ENCODE measurements at regions not wholly inside any gene's neighbourhood (a gene's known extent, or its start where the extent isn't known, plus 50 kb on each side); places are given as distances from the start of the nearest gene placed in this dataset.

DNA sequence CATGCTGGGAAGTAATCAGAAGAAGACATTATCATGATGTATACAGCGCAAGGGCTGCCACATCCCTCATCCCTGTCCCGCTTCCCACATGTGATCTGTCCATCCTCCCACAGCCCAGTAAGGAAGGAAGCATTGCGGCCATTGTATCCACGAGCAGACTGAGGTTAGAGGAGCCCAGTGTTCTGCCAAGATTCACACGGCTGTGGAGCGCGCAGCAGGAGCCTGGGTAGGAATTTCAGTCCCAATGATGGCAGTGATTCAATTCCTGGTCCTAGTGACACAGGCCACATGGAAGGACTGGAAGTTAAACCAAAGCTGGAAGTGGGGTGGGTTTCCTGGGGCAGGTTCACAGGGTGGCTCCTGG, 89.2 kb downstream of the RTL6 start:
- Histone ChIP-seq H3K4me1 (ENCODE audit: control insufficient read depth in 1 of 2, insufficient read depth in 2 of 2, low read length in 2 of 2) (no peaks in the 10 kb centered on the region), H3K36me3 (ENCODE audit: control insufficient read depth in 1 of 2, insufficient read depth in 2 of 2, low read length in 2 of 2) (no peaks in the 10 kb centered on the region), H3K9me3 (ENCODE audit: control insufficient read depth in 1 of 2, insufficient read depth in 1 of 2, low read depth in 1 of 2, low read length in 2 of 2) (no peaks in the 10 kb centered on the region), H3K4me2 (ENCODE audit: low read length) (no peak overlapping the region), H2AFZ (ENCODE audit: low read depth, low read length, poor library complexity, severe bottlenecking) (no peak overlapping the region), H4K20me1 (ENCODE audit: insufficient read depth) (no peaks in the 10 kb centered on the region), H3K79me2 (ENCODE audit: insufficient read depth, low read length) (no peaks in the 10 kb centered on the region), H3K9me2 (ENCODE audit: insufficient read depth) (no peaks in the 10 kb centered on the region), H3K9ac (ENCODE audit: low read length) (no peak overlapping the region), H3K27me3 (ENCODE audit: insufficient read depth, low read length) (no peaks in the 10 kb centered on the region), H3K27ac (ENCODE audit: low read depth, low read length) (no peak overlapping the region), H3K4me3 (replicated peaks in 1 of 2; ENCODE audit: low read depth in 1 of 2, low read length in 2 of 2) (no peak overlapping the region)
- ChIA-PET POLR2A (no interaction called here), RAD21 (ENCODE audit: low non-redundant PET in 1 of 2, low total read pairs in 2 of 2, uncharacterized antibody in 2 of 2, unreplicated experiment in 2 of 2) (no interaction called here), CTCF (no interaction called here)
- TF ChIP-seq, protein P1, sequence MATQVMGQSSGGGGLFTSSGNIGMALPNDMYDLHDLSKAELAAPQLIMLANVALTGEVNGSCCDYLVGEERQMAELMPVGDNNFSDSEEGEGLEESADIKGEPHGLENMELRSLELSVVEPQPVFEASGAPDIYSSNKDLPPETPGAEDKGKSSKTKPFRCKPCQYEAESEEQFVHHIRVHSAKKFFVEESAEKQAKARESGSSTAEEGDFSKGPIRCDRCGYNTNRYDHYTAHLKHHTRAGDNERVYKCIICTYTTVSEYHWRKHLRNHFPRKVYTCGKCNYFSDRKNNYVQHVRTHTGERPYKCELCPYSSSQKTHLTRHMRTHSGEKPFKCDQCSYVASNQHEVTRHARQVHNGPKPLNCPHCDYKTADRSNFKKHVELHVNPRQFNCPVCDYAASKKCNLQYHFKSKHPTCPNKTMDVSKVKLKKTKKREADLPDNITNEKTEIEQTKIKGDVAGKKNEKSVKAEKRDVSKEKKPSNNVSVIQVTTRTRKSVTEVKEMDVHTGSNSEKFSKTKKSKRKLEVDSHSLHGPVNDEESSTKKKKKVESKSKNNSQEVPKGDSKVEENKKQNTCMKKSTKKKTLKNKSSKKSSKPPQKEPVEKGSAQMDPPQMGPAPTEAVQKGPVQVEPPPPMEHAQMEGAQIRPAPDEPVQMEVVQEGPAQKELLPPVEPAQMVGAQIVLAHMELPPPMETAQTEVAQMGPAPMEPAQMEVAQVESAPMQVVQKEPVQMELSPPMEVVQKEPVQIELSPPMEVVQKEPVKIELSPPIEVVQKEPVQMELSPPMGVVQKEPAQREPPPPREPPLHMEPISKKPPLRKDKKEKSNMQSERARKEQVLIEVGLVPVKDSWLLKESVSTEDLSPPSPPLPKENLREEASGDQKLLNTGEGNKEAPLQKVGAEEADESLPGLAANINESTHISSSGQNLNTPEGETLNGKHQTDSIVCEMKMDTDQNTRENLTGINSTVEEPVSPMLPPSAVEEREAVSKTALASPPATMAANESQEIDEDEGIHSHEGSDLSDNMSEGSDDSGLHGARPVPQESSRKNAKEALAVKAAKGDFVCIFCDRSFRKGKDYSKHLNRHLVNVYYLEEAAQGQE (IDR thresholded peaks at IDR 0.05; ENCODE audit: low read depth): no peak
- TF ChIP-seq RAD21 (IDR thresholded peaks at IDR 0.05; ENCODE audit: low read depth) (no peak), YY1 (IDR thresholded peaks at IDR 0.05; ENCODE audit: extremely low read depth, insufficient replicate concordance, low read depth, low read length) (no peak), SIN3A (IDR thresholded peaks at IDR 0.05; ENCODE audit: low read depth) (no peak), CBX3 (IDR thresholded peaks at IDR 0.05; ENCODE audit: low read depth) (no peak), ZNF274 (IDR thresholded peaks at IDR 0.05; ENCODE audit: low read depth, low read length) (no peak)
- TF ChIP-seq, protein P2, sequence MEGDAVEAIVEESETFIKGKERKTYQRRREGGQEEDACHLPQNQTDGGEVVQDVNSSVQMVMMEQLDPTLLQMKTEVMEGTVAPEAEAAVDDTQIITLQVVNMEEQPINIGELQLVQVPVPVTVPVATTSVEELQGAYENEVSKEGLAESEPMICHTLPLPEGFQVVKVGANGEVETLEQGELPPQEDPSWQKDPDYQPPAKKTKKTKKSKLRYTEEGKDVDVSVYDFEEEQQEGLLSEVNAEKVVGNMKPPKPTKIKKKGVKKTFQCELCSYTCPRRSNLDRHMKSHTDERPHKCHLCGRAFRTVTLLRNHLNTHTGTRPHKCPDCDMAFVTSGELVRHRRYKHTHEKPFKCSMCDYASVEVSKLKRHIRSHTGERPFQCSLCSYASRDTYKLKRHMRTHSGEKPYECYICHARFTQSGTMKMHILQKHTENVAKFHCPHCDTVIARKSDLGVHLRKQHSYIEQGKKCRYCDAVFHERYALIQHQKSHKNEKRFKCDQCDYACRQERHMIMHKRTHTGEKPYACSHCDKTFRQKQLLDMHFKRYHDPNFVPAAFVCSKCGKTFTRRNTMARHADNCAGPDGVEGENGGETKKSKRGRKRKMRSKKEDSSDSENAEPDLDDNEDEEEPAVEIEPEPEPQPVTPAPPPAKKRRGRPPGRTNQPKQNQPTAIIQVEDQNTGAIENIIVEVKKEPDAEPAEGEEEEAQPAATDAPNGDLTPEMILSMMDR (IDR thresholded peaks at IDR 0.05 in 2 of 3, conservative IDR thresholded peaks at IDR 0.05 in 1 of 3; ENCODE audit: borderline replicate concordance in 1 of 3, insufficient read depth in 1 of 3, low read depth in 2 of 3, low read length in 2 of 3): no peak
- intact Hi-C loops (cut with micrococcal nuclease): no loop called here
- DNase-seq (ENCODE audit: low read depth, low spot score) (no peak), ATAC-seq (no peak)
- no TSS peak for BruUV-seq (replicated peaks)

Measured in HCT116 (cell line).